ENCODE measurements at regions not wholly inside any gene's neighbourhood (a gene's known extent, or its start where the extent isn't known, plus 50 kb on each side); places are given as distances from the start of the nearest gene placed in this dataset.

DNA sequence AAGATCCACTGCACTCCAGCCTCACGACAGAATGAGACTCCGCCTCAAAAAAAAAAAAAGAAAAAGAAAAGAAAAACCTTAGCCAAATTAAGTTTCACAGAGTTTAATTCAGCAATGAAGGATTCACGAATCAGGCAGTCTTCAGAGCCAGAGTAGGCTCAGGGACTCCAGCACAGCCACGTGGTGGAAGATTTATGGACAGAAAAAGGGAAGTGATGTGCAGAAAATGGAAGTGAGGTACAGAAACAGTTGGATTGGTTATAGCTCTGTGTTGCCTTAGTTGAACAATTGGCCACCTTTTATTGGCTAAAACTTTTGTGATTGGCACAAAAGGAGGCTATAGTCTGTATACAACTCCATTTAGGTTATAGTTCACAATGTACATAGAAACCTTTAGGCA lies 256.6 kb downstream of the HS3ST3B1 start:
- ATAC-seq (ENCODE audit: low FRiP score) (no peak), DNase-seq (ENCODE audit: low spot score) (no peak)
- TF ChIP-seq, protein P1, sequence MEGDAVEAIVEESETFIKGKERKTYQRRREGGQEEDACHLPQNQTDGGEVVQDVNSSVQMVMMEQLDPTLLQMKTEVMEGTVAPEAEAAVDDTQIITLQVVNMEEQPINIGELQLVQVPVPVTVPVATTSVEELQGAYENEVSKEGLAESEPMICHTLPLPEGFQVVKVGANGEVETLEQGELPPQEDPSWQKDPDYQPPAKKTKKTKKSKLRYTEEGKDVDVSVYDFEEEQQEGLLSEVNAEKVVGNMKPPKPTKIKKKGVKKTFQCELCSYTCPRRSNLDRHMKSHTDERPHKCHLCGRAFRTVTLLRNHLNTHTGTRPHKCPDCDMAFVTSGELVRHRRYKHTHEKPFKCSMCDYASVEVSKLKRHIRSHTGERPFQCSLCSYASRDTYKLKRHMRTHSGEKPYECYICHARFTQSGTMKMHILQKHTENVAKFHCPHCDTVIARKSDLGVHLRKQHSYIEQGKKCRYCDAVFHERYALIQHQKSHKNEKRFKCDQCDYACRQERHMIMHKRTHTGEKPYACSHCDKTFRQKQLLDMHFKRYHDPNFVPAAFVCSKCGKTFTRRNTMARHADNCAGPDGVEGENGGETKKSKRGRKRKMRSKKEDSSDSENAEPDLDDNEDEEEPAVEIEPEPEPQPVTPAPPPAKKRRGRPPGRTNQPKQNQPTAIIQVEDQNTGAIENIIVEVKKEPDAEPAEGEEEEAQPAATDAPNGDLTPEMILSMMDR (IDR thresholded peaks at IDR 0.05), result no peak

- DNase-seq (ENCODE audit: low spot score) (no peak), ATAC-seq (ENCODE audit: low FRiP score) (no peak)
- TF ChIP-seq, protein P1 (IDR thresholded peaks at IDR 0.05), result no peak
Observed at GRCh38 chr17:14553847-14554246, 253.0 kb downstream of the HS3ST3B1 start.

- ATAC-seq (ENCODE audit: low FRiP score), result no peak
- TF ChIP-seq, protein P1 (IDR thresholded peaks at IDR 0.05), result no peak
- no peak for DNase-seq (ENCODE audit: low spot score)
Observed at GRCh38 chr17:14552306-14552705, 251.4 kb downstream of the HS3ST3B1 start.

GRCh38 chr17:14547556-14547955 lies 246.7 kb downstream of the HS3ST3B1 start:
- no peak for DNase-seq (ENCODE audit: low spot score)
- TF ChIP-seq, protein P1 (IDR thresholded peaks at IDR 0.05), result no peak
- no peak for ATAC-seq (ENCODE audit: low FRiP score)

GRCh38 chr17:14547016-14547415 lies 246.1 kb downstream of the HS3ST3B1 start:
- no peak for DNase-seq (ENCODE audit: low spot score)
- ATAC-seq (ENCODE audit: low FRiP score), result no peak
- TF ChIP-seq, protein P1 (IDR thresholded peaks at IDR 0.05), result no peak

- ATAC-seq (ENCODE audit: low FRiP score), result no peak
- TF ChIP-seq, protein P1 (IDR thresholded peaks at IDR 0.05), result no peak
- DNase-seq (ENCODE audit: low spot score), result no peak
Observed at GRCh38 chr17:14545156-14545906, 244.4 kb downstream of the HS3ST3B1 start.

DNA sequence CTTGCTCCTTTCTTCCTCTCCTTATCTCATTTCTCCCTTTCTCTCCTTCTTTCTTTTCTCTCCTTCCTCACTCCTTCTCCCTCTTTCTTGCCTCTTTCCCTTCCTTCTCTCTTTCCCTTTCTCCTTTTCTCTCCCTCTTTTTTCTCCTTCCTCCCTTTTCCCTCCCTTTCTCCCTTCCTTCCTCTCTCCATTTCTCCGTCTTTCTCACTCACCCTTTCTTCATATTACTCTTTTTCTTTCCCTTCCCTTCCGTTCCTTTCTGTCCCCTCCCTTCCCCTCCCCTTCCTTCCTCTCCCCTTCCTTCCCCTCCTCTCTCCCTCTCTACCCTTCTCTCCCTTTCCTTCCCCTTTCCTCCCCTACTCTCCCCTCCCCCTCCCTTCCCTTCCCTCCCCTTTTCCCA lies 240.8 kb downstream of the HS3ST3B1 start:
- TF ChIP-seq, protein P1 (IDR thresholded peaks at IDR 0.05), result no peak
- ATAC-seq (ENCODE audit: low FRiP score) (no peak), DNase-seq (ENCODE audit: low spot score) (no peak)

Data from omental fat pad (tissue), 3 donors.